GM23338 (cell line): ENCODE measurements at regions not wholly inside any gene's neighbourhood (a gene's known extent, or its start where the extent isn't known, plus 50 kb on each side); places are given as distances from the start of the nearest gene placed in this dataset.

Source experiments
- ATAC-seq: fragments of 200-7000 bp; cut with Tn5 transposase; 3 replicates; pipeline ENCODE4 v1.9.1; 2020
- DNase-seq: peaks from one replicate; pipeline ENCODE4 v3.0.0-alpha.2; 2015; ENCODE audit warnings: low spot score
- H2AFZ ChIP-seq: fragments of 200-600 bp; sonication (generic); 2 replicates; pipeline ENCODE4 v1.8.0; 2016; ENCODE audit warnings: antibody characterized with exemption, mild to moderate bottlenecking, moderate library complexity
- H3F3A ChIP-seq: fragments of 200-600 bp; sonication (generic); replicated peaks from 2 replicates; pipeline ENCODE4 v1.8.0; 2017; ENCODE audit warnings: antibody characterized with exemption, mixed run types, low read depth
- H3K27ac ChIP-seq: fragments of 200-600 bp; sonication (generic); 2 replicates; pipeline ENCODE4 v1.6.1; 2016; ENCODE audit warnings: low read depth
- H3K27me3 ChIP-seq: fragments of 200-600 bp; sonication (generic); 2 replicates; pipeline ENCODE4 v1.8.0; 2016; ENCODE audit warnings: mild to moderate bottlenecking, mixed run types, moderate library complexity; ENCODE audit not compliant: insufficient read depth
- H3K36me3 ChIP-seq: fragments of 200-600 bp; sonication (generic); 2 replicates; pipeline ENCODE4 v1.8.0; 2016; ENCODE audit warnings: mild to moderate bottlenecking; ENCODE audit not compliant: insufficient read depth
- H3K4me1 ChIP-seq: fragments of 200-600 bp; sonication (generic); 2 replicates; pipeline ENCODE4 v1.8.0; 2016; ENCODE audit warnings: mild to moderate bottlenecking, moderate library complexity; ENCODE audit not compliant: insufficient read depth
- H3K4me2 ChIP-seq: fragments of 200-600 bp; sonication (generic); 2 replicates; pipeline ENCODE4 v1.7.1; 2017; ENCODE audit warnings: mixed run types
- H3K4me3 ChIP-seq: fragments of 200-600 bp; sonication (generic); 2 replicates; pipeline ENCODE4 v1.6.1; 2016; ENCODE audit warnings: mixed run types
- H3K79me2 ChIP-seq: fragments of 200-600 bp; sonication (generic); replicated peaks from 2 replicates; pipeline ENCODE4 v1.8.0; 2017; ENCODE audit warnings: mild to moderate bottlenecking; ENCODE audit not compliant: insufficient read depth
- H3K9me2 ChIP-seq: fragments of 200-600 bp; sonication (generic); 2 replicates; pipeline ENCODE4 v1.8.0; 2017; ENCODE audit not compliant: insufficient read depth
- H4K20me1 ChIP-seq: fragments of 200-600 bp; sonication (generic); replicated peaks from 2 replicates; pipeline ENCODE4 v1.8.0; 2017; ENCODE audit warnings: mild to moderate bottlenecking; ENCODE audit not compliant: insufficient read depth
- H3K27ac Mint-ChIP-seq: 2 replicates; pipeline ENCODE4 v1.8.0; 2020; ENCODE audit warnings: inconsistent platforms, mild to moderate bottlenecking, moderate library complexity, mixed read lengths
- H3K27me3 Mint-ChIP-seq: 3 replicates; pipeline ENCODE4 v1.8.0; 2022; ENCODE audit warnings: low read depth, mild to moderate bottlenecking, moderate library complexity, mixed read lengths, inconsistent platforms; ENCODE audit not compliant: insufficient read depth, poor library complexity
- H3K36me3 Mint-ChIP-seq: 3 replicates; pipeline ENCODE4 v1.8.0; 2021; ENCODE audit warnings: low read depth, mild to moderate bottlenecking, inconsistent platforms, moderate library complexity, mixed read lengths
- H3K4me1 Mint-ChIP-seq: 3 replicates; pipeline ENCODE4 v1.8.0; 2020; ENCODE audit warnings: mild to moderate bottlenecking, inconsistent platforms, mixed read lengths
- H3K4me3 Mint-ChIP-seq: 3 replicates; pipeline ENCODE4 v1.8.0; 2021; ENCODE audit warnings: moderate library complexity, mild to moderate bottlenecking, inconsistent platforms, mixed read lengths
- H3K9me3 Mint-ChIP-seq: 3 replicates; pipeline ENCODE4 v1.8.0; 2020; ENCODE audit warnings: moderate library complexity, mild to moderate bottlenecking, inconsistent platforms, mixed read lengths
- CREB1 ChIP-seq: fragments of 250-450 bp; sonication (Bioruptor Pico); IDR thresholded peaks from 2 replicates; pipeline ENCODE4 v1.5.0; 2020; ENCODE audit warnings: low read depth, mild to moderate bottlenecking, moderate library complexity
- ETS1 ChIP-seq: IDR thresholded peaks from 2 replicates; pipeline ENCODE4 v1.6.1; 2016; ENCODE audit warnings: antibody characterized with exemption
- EZH2 ChIP-seq: fragments of 200-600 bp; sonication (generic); IDR thresholded peaks from one replicate; pipeline ENCODE4 v1.8.0; 2017; ENCODE audit warnings: antibody characterized with exemption, mild to moderate bottlenecking, low read depth; ENCODE audit not compliant: unreplicated experiment
- EZH2phosphoT487 ChIP-seq: fragments of 200-600 bp; sonication (generic); IDR thresholded peaks from one replicate; pipeline ENCODE4 v1.8.1; 2018; ENCODE audit warnings: antibody characterized with exemption; ENCODE audit not compliant: unreplicated experiment
- JUNB ChIP-seq: IDR thresholded peaks from one replicate; pipeline ENCODE4 v1.6.1; 2016; ENCODE audit warnings: antibody characterized with exemption; ENCODE audit not compliant: unreplicated experiment
- NANOG ChIP-seq: IDR thresholded peaks from 2 replicates; pipeline ENCODE4 v1.6.1; 2016; ENCODE audit warnings: antibody characterized with exemption, borderline replicate concordance
- POLR2AphosphoS5 ChIP-seq: IDR thresholded peaks from 2 replicates; pipeline ENCODE4 v1.6.1; 2016; ENCODE audit warnings: antibody characterized with exemption, low read depth
- STAT1 ChIP-seq: IDR thresholded peaks from one replicate; pipeline ENCODE4 v1.6.1; 2016; ENCODE audit warnings: antibody characterized with exemption; ENCODE audit not compliant: unreplicated experiment
- ZNF114 ChIP-seq: fragments of 250-450 bp; sonication (Bioruptor Pico); IDR thresholded peaks from 2 replicates; pipeline ENCODE4 v1.5.0; 2020; ENCODE audit warnings: mild to moderate bottlenecking, moderate library complexity
- ZNF331 ChIP-seq: fragments of 250-450 bp; sonication (Bioruptor Pico); IDR thresholded peaks from 2 replicates; pipeline ENCODE4 v1.5.0; 2020; ENCODE audit warnings: low read depth, mild to moderate bottlenecking, moderate library complexity
- ZNF462 ChIP-seq: fragments of 250-450 bp; sonication (Bioruptor Pico); IDR thresholded peaks from 2 replicates; pipeline ENCODE4 v1.5.0; 2020; ENCODE audit warnings: mild to moderate bottlenecking, moderate library complexity
- TF ChIP-seq, protein P1 (sequence below): IDR thresholded peaks from one replicate; pipeline ENCODE4 v1.6.1; 2018; ENCODE audit warnings: antibody characterized with exemption; ENCODE audit not compliant: unreplicated experiment
- TF ChIP-seq, protein P2 (sequence below), 2 experiments: fragments of 200-600 bp in 1 of 2; sonication (generic) in 1 of 2; conservative IDR thresholded peaks; 2 replicates each; pipeline versions ENCODE4 v1.5.1 to v1.6.1; 2016 to 2017; ENCODE audit warnings: antibody characterized with exemption in 2 of 2, low read depth in 2 of 2, mild to moderate bottlenecking in 2 of 2, moderate library complexity in 1 of 2

DNA sequence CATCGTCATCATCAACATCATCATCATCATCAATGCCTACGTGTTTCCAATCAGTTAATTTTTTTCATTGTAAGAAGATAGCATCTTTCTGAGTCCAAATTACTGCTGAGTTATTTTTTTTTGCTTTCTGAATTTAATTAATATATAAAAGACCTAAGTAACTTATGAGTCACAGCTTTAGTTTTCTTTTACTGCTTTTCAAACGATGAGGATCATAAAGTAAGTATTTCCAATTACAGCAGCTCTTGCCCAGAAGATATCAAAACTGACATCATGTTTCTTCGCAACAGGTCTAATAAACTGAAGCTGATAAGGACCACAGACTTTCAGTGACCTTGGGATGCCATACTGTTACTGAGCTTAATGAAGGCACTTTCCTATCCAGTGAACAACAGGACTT lies 442.2 kb downstream of the DSEL start:
- Histone ChIP-seq H4K20me1 (no peaks in the 10 kb centered on the region), H3K27me3 (no peaks in the 10 kb centered on the region), H3F3A (no peaks in the 10 kb centered on the region), H3K4me3 (no peak overlapping the region), H2AFZ (no peak overlapping the region), H3K79me2 (no peaks in the 10 kb centered on the region), H3K9me2 (peaks cover 5% of the 10 kb centered on the region), H3K4me2 (no peak overlapping the region), H3K27ac (no peak overlapping the region), H3K4me1 (peaks cover 10% of the 10 kb centered on the region; the same call in 1 of the 2 replicates), H3K36me3 (no peaks in the 10 kb centered on the region)
- no peak for TF ChIP-seq EZH2phosphoT487
- no peak for TF ChIP-seq EZH2
- TF ChIP-seq ETS1, result no peak
- TF ChIP-seq CREB1, result no peak
- no peak for TF ChIP-seq JUNB
- no peak for TF ChIP-seq POLR2AphosphoS5
- no peak for TF ChIP-seq STAT1
- TF ChIP-seq, protein P1, sequence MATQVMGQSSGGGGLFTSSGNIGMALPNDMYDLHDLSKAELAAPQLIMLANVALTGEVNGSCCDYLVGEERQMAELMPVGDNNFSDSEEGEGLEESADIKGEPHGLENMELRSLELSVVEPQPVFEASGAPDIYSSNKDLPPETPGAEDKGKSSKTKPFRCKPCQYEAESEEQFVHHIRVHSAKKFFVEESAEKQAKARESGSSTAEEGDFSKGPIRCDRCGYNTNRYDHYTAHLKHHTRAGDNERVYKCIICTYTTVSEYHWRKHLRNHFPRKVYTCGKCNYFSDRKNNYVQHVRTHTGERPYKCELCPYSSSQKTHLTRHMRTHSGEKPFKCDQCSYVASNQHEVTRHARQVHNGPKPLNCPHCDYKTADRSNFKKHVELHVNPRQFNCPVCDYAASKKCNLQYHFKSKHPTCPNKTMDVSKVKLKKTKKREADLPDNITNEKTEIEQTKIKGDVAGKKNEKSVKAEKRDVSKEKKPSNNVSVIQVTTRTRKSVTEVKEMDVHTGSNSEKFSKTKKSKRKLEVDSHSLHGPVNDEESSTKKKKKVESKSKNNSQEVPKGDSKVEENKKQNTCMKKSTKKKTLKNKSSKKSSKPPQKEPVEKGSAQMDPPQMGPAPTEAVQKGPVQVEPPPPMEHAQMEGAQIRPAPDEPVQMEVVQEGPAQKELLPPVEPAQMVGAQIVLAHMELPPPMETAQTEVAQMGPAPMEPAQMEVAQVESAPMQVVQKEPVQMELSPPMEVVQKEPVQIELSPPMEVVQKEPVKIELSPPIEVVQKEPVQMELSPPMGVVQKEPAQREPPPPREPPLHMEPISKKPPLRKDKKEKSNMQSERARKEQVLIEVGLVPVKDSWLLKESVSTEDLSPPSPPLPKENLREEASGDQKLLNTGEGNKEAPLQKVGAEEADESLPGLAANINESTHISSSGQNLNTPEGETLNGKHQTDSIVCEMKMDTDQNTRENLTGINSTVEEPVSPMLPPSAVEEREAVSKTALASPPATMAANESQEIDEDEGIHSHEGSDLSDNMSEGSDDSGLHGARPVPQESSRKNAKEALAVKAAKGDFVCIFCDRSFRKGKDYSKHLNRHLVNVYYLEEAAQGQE, result no peak
- no peak for TF ChIP-seq ZNF114
- TF ChIP-seq ZNF331, result no peak
- TF ChIP-seq NANOG, result no peak
- no peak for TF ChIP-seq ZNF462 (CRISPR knock-in tag)
- TF ChIP-seq, protein P2, sequence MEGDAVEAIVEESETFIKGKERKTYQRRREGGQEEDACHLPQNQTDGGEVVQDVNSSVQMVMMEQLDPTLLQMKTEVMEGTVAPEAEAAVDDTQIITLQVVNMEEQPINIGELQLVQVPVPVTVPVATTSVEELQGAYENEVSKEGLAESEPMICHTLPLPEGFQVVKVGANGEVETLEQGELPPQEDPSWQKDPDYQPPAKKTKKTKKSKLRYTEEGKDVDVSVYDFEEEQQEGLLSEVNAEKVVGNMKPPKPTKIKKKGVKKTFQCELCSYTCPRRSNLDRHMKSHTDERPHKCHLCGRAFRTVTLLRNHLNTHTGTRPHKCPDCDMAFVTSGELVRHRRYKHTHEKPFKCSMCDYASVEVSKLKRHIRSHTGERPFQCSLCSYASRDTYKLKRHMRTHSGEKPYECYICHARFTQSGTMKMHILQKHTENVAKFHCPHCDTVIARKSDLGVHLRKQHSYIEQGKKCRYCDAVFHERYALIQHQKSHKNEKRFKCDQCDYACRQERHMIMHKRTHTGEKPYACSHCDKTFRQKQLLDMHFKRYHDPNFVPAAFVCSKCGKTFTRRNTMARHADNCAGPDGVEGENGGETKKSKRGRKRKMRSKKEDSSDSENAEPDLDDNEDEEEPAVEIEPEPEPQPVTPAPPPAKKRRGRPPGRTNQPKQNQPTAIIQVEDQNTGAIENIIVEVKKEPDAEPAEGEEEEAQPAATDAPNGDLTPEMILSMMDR (conservative IDR thresholded peaks at IDR 0.05; ENCODE audit: low read depth in 2 of 2), result no peak
- H3K4me1 Mint-ChIP-seq, result peaks cover 21% of the 10 kb centered on the region
- H3K27ac Mint-ChIP-seq, result no peak overlapping the region
- H3K36me3 Mint-ChIP-seq, result no peaks in the 10 kb centered on the region
- H3K27me3 Mint-ChIP-seq, result peaks cover 2% of the 10 kb centered on the region
- no peak for ATAC-seq
- H3K4me3 Mint-ChIP-seq, result no peak overlapping the region
- DNase-seq, result no peak
- no peaks in the 10 kb centered on the region for H3K9me3 Mint-ChIP-seq
